PC-9 (cell line): ENCODE measurements at regions not wholly inside any gene's neighbourhood (a gene's known extent, or its start where the extent isn't known, plus 50 kb on each side); places are given as distances from the start of the nearest gene placed in this dataset.

Experiments used
- BruUV-seq: library from RNA; stranded (reverse); fragments of 400-500 nt; replicated peaks from 2 replicates; lab custom pipeline; 2021; lab: Mats Ljungman, UMichigan
- CTCF ChIA-PET: fragments of 300-600 bp; sonication (Branson Sonifier 250); formaldehyde crosslinking; loops from one replicate; lab custom pipeline; 2022; ENCODE audit warnings: antibody characterized with exemption; lab: Charles Lee
- POLR2A ChIA-PET: fragments of 300-600 bp; sonication (Branson Sonifier 250); formaldehyde crosslinking; loops from one replicate; lab custom pipeline; 2022; ENCODE audit warnings: antibody characterized with exemption; ENCODE audit not compliant: unreplicated experiment; lab: Charles Lee
- DNase-seq, 2 experiments: peaks; one replicate each; pipeline versions ENCODE4 v3.0.0 to v3.0.0-alpha.2; 2015 to 2022; ENCODE audit warnings: mixed read lengths in 1 of 2
- H2AFZ ChIP-seq: fragments of 200-600 bp; sonication (generic); 2 replicates; pipeline ENCODE4 v1.8.1; 2017; ENCODE audit warnings: antibody characterized with exemption
- H3F3A ChIP-seq: fragments of 200-600 bp; sonication (generic); 2 replicates; pipeline ENCODE4 v1.8.1; 2017; ENCODE audit warnings: antibody characterized with exemption, mild to moderate bottlenecking, low read depth; ENCODE audit not compliant: insufficient read depth
- H3K27ac ChIP-seq: fragments of 200-600 bp; sonication (generic); 2 replicates; pipeline ENCODE4 v1.6.1; 2016; ENCODE audit warnings: mixed run types
- H3K27me3 ChIP-seq: fragments of 200-600 bp; sonication (generic); 2 replicates; pipeline ENCODE4 v1.6.1; 2016; ENCODE audit warnings: low read depth, mixed run types; ENCODE audit not compliant: insufficient read depth
- H3K36me3 ChIP-seq: fragments of 200-600 bp; sonication (generic); 2 replicates; pipeline ENCODE4 v1.6.1; 2016; ENCODE audit warnings: low read depth, mixed run types
- H3K4me1 ChIP-seq: fragments of 200-600 bp; sonication (generic); replicated peaks from 2 replicates; pipeline ENCODE4 v1.6.1; 2016; ENCODE audit warnings: mixed run types; ENCODE audit not compliant: insufficient read depth
- H3K4me2 ChIP-seq: fragments of 200-600 bp; sonication (generic); 2 replicates; pipeline ENCODE4 v1.6.1; 2017; ENCODE audit warnings: mixed run types
- H3K4me3 ChIP-seq: fragments of 200-600 bp; sonication (generic); 2 replicates; pipeline ENCODE4 v1.6.1; 2016; ENCODE audit warnings: mixed run types
- H3K79me2 ChIP-seq: fragments of 200-600 bp; sonication (generic); 2 replicates; pipeline ENCODE4 v1.6.1; 2017; ENCODE audit warnings: low read depth, mixed run types
- H3K9me2 ChIP-seq: fragments of 200-600 bp; sonication (generic); 2 replicates; pipeline ENCODE4 v1.8.1; 2017; ENCODE audit warnings: mild to moderate bottlenecking; ENCODE audit not compliant: insufficient read depth
- H3K9me3 ChIP-seq: fragments of 200-600 bp; sonication (generic); 2 replicates; pipeline ENCODE4 v1.8.1; 2016; ENCODE audit warnings: low read depth; ENCODE audit not compliant: insufficient read depth
- H4K20me1 ChIP-seq: fragments of 200-600 bp; sonication (generic); 2 replicates; pipeline ENCODE4 v1.8.1; 2017; ENCODE audit not compliant: insufficient read depth
- CTCF ChIP-seq: fragments of 200-600 bp; sonication (generic); conservative IDR thresholded peaks from 2 replicates; pipeline ENCODE4 v1.6.1; 2017; ENCODE audit warnings: mixed run types, antibody characterized with exemption, mild to moderate bottlenecking, moderate library complexity
- EZH2 ChIP-seq: fragments of 200-600 bp; sonication (generic); IDR thresholded peaks from 2 replicates; pipeline ENCODE4 v1.8.0; 2017; ENCODE audit warnings: antibody characterized with exemption, low read depth
- intact Hi-C: fragments of 100-400 bp; cut with micrococcal nuclease; formaldehyde crosslinking; loops from one replicate; pipeline ENCODE4 v1.10.0; 2022; ENCODE audit not compliant: unreplicated experiment

GRCh38 chr18:40606996-40607395 is 1348.0 kb upstream of the PIK3C3 start:
- BruUV-seq: no TSS peak
- Histone ChIP-seq H3F3A (no peaks in the 10 kb centered on the region), H4K20me1 (no peaks in the 10 kb centered on the region), H3K4me1 (no peaks in the 10 kb centered on the region), H3K9me2 (no peaks in the 10 kb centered on the region), H3K4me3 (no peak overlapping the region), H3K4me2 (no peak overlapping the region), H3K36me3 (no peaks in the 10 kb centered on the region), H3K27me3 (no peaks in the 10 kb centered on the region), H3K9me3 (no peaks in the 10 kb centered on the region), H3K27ac (no peak overlapping the region), H2AFZ (no peak overlapping the region), H3K79me2 (no peaks in the 10 kb centered on the region)
- POLR2A ChIA-PET: no interaction called here
- TF ChIP-seq CTCF (no peak), EZH2 (no peak)
- CTCF ChIA-PET: no interaction called here
- no peak for DNase-seq
- intact Hi-C loops: no loop called here

DNA sequence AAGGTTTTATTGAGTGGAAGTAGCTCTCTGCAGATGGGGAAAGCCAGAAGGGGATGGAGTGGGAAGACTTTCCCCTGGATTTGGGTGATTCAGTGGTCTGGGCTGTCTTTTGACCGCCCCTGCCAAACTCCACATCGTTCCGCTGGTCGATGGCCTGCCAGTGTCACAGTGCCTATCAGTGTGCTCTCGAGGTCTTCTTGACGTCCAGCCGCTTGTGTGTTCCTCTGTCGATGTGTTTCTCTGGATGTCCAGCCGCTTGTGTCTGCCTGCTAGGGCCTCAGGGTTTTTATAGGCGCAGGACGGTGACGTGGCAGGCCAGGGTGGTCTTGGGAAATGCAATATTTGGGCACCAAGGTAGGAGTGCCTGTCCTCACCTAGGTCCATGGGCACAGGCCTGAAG is 1371.4 kb upstream of the PIK3C3 start:
- Histone ChIP-seq H3F3A (no peaks in the 10 kb centered on the region), H3K27me3 (no peaks in the 10 kb centered on the region), H3K79me2 (no peaks in the 10 kb centered on the region), H3K9me3 (no peaks in the 10 kb centered on the region), H3K4me3 (no peak overlapping the region), H3K9me2 (no peaks in the 10 kb centered on the region), H4K20me1 (no peaks in the 10 kb centered on the region), H3K4me1 (no peaks in the 10 kb centered on the region), H3K27ac (no peak overlapping the region), H3K4me2 (no peak overlapping the region), H3K36me3 (no peaks in the 10 kb centered on the region), H2AFZ (no peak overlapping the region)
- POLR2A ChIA-PET: no interaction called here
- no TSS peak for BruUV-seq
- CTCF ChIA-PET: no interaction called here
- intact Hi-C loops: no loop called here
- no peak for TF ChIP-seq EZH2
- TF ChIP-seq CTCF: no peak
- DNase-seq: no peak

- H3K4me1 ChIP-seq: no peaks in the 10 kb centered on the region
- H3K27me3 ChIP-seq: no peaks in the 10 kb centered on the region
- H2AFZ ChIP-seq: no peak overlapping the region
- no peaks in the 10 kb centered on the region for H4K20me1 ChIP-seq
- H3K9me2 ChIP-seq: no peaks in the 10 kb centered on the region
- intact Hi-C loops: no loop called here
- no peak overlapping the region for H3K27ac ChIP-seq
- no peaks in the 10 kb centered on the region for H3F3A ChIP-seq
- no peaks in the 10 kb centered on the region for H3K9me3 ChIP-seq
- H3K4me3 ChIP-seq: no peak overlapping the region
- TF ChIP-seq CTCF: no peak
- no peak for TF ChIP-seq EZH2
- no peaks in the 10 kb centered on the region for H3K79me2 ChIP-seq
- DNase-seq: no peak
- no TSS peak for BruUV-seq
- H3K4me2 ChIP-seq: no peak overlapping the region
- ChIA-PET CTCF (no interaction called here), POLR2A (no interaction called here)
- H3K36me3 ChIP-seq: no peaks in the 10 kb centered on the region
Measured at GRCh38 chr18:40582105-40582504, 1372.9 kb upstream of the PIK3C3 start.
